ENCODE measurements at regions not wholly inside any gene's neighbourhood (a gene's known extent, or its start where the extent isn't known, plus 50 kb on each side); places are given as distances from the start of the nearest gene placed in this dataset.

DNA sequence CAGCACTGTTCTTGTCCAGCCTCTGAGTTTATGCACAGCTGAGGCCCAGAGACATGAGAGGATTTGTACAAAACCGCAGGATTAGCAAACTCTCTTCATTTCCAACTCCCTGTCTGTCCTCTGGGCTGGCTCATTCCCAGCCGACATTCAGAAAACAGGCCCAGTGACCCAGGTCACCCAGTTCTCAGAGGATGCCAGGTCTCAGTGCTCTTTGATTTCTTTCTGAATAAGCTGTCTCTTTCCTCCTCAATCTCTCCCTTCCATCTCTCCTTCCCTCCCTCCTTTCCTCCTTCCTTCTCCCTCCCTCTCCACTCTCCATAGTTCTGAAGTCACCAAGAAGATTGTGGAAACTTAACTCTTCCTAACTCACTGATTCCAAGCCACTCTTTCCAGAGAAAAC lies 372.7 kb upstream of the SULF2 start:
- H3K4me3 ChIP-seq (ENCODE audit: low read length): no peak overlapping the region
- H2AFZ ChIP-seq (ENCODE audit: low read depth, low read length): no peak overlapping the region
- no peaks in the 10 kb centered on the region for H3K79me2 ChIP-seq (ENCODE audit: low read length)
- H3K4me1 ChIP-seq (ENCODE audit: low read length): peaks cover 13% of the 10 kb centered on the region
- no peak overlapping the region for H3K4me2 ChIP-seq (ENCODE audit: low read length)
- TF ChIP-seq, protein P1, sequence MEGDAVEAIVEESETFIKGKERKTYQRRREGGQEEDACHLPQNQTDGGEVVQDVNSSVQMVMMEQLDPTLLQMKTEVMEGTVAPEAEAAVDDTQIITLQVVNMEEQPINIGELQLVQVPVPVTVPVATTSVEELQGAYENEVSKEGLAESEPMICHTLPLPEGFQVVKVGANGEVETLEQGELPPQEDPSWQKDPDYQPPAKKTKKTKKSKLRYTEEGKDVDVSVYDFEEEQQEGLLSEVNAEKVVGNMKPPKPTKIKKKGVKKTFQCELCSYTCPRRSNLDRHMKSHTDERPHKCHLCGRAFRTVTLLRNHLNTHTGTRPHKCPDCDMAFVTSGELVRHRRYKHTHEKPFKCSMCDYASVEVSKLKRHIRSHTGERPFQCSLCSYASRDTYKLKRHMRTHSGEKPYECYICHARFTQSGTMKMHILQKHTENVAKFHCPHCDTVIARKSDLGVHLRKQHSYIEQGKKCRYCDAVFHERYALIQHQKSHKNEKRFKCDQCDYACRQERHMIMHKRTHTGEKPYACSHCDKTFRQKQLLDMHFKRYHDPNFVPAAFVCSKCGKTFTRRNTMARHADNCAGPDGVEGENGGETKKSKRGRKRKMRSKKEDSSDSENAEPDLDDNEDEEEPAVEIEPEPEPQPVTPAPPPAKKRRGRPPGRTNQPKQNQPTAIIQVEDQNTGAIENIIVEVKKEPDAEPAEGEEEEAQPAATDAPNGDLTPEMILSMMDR (IDR thresholded peaks at IDR 0.05; ENCODE audit: low read depth, low read length): no peak
- H3K27me3 ChIP-seq (ENCODE audit: low read depth, low read length): peaks cover 52% of the 10 kb centered on the region
- no peak overlapping the region for H3K27ac ChIP-seq (ENCODE audit: low read length)
- peaks cover 9% of the 10 kb centered on the region for H3K9me3 ChIP-seq (ENCODE audit: insufficient read depth, low read length)
- H3K36me3 ChIP-seq (replicated peaks; ENCODE audit: low read depth, low read length): no peaks in the 10 kb centered on the region
- H3K9ac ChIP-seq (ENCODE audit: low read length): no peak overlapping the region
- no peaks in the 10 kb centered on the region for H4K20me1 ChIP-seq (ENCODE audit: insufficient read depth, low read length)

DNA sequence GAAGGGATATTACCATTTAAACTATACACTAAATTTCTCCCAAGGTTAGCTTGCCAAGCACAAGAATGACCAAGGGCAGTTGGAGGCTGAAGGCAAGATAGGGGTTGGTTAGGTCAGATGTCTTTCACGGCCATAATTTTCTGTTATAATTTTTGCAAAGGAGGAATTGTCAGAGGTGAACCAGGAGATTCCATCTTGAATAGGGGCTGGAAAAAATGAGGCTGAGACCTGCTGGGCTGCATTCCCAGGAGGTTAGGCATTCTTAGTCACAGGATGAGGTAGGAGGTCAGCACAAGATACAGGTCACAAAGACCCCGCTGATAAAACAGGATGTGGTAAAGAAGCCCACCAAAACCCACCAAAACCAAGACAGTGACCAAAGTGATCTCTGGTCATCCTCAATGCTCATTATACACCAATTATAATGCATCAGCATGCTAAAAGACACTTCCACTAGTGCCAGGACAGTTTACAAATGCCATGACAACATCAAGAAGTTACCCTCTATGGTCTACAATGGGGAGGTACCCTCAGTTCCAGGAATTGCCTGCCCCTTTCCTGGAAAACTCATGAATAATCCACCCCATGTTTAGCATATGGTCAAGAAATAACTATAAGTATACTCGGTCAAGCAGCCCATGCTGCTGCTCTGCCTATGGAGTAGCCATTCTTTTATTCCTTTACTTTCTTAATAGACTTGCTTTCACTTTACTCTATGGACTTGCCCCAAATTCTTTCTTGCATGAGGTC lies 371.8 kb upstream of the SULF2 start:
- Histone ChIP-seq H3K4me2 (ENCODE audit: low read length) (no peak overlapping the region), H3K27ac (ENCODE audit: low read length) (no peak overlapping the region), H3K27me3 (ENCODE audit: low read depth, low read length) (peaks cover 61% of the 10 kb centered on the region), H2AFZ (ENCODE audit: low read depth, low read length) (no peak overlapping the region), H4K20me1 (ENCODE audit: insufficient read depth, low read length) (no peaks in the 10 kb centered on the region), H3K79me2 (ENCODE audit: low read length) (no peaks in the 10 kb centered on the region), H3K36me3 (replicated peaks; ENCODE audit: low read depth, low read length) (no peaks in the 10 kb centered on the region), H3K4me3 (ENCODE audit: low read length) (no peak overlapping the region), H3K4me1 (ENCODE audit: low read length) (peaks cover 13% of the 10 kb centered on the region), H3K9ac (ENCODE audit: low read length) (no peak overlapping the region), H3K9me3 (ENCODE audit: insufficient read depth, low read length) (peaks cover 9% of the 10 kb centered on the region)
- TF ChIP-seq, protein P1 (IDR thresholded peaks at IDR 0.05; ENCODE audit: low read depth, low read length): no peak

DNA sequence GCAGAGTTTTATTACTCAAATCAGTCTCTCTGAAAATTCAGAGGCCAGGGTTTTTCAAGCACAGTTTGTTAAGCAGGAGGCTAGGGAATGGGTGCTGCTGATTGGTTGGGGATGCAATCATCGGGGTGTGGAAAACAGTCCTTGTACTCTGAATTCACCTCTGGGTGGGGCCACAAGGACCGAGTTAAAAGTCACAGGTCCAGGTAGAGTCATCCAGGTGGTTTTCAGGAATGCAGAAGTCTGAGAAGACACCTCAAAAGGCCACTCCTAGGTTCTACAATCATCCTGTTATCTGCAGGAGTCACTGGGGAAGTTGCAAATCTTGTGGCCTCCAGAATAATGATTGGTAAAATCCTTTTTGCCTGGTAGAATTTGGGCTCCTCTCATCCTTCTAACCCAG lies 371.2 kb upstream of the SULF2 start:
- Histone ChIP-seq H2AFZ (ENCODE audit: low read depth, low read length) (no peak overlapping the region), H3K27me3 (ENCODE audit: low read depth, low read length) (peaks cover 67% of the 10 kb centered on the region), H3K4me3 (ENCODE audit: low read length) (no peak overlapping the region), H3K27ac (ENCODE audit: low read length) (no peak overlapping the region), H3K4me1 (ENCODE audit: low read length) (peaks cover 13% of the 10 kb centered on the region), H3K79me2 (ENCODE audit: low read length) (no peaks in the 10 kb centered on the region), H3K36me3 (replicated peaks; ENCODE audit: low read depth, low read length) (no peaks in the 10 kb centered on the region), H4K20me1 (ENCODE audit: insufficient read depth, low read length) (no peaks in the 10 kb centered on the region), H3K9me3 (ENCODE audit: insufficient read depth, low read length) (peaks cover 9% of the 10 kb centered on the region), H3K4me2 (ENCODE audit: low read length) (no peak overlapping the region), H3K9ac (ENCODE audit: low read length) (no peak overlapping the region)
- TF ChIP-seq EZH2phosphoT487 (IDR thresholded peaks at IDR 0.05; ENCODE audit: low read depth): no peak
- TF ChIP-seq, protein P1 (IDR thresholded peaks at IDR 0.05; ENCODE audit: low read depth, low read length): no peak

DNA sequence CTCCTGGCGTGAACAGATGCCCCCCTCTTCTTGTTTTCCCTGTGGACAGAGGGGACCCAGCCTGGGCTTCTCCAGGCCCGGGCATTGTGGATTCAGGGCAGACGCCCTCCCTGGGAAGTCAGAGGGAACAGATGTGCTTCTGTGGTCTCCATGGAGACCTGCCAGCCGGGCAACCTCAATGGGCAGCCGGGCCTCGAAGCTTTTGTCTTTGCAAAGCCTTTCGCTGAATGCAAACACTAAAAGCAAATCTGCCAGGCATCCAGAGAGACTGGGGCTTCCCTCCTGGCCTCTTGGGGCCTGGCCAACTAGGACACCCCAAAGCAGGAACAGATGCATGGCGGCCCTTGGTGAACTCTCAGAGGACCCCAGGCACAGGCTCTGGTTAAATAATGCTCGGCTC lies 370.0 kb upstream of the SULF2 start:
- no peak overlapping the region for H3K9ac ChIP-seq (ENCODE audit: low read length)
- H3K4me2 ChIP-seq (ENCODE audit: low read length): no peak overlapping the region
- H2AFZ ChIP-seq (ENCODE audit: low read depth, low read length): no peak overlapping the region
- peaks cover 73% of the 10 kb centered on the region for H3K27me3 ChIP-seq (ENCODE audit: low read depth, low read length)
- no peaks in the 10 kb centered on the region for H3K36me3 ChIP-seq (replicated peaks; ENCODE audit: low read depth, low read length)
- H3K4me3 ChIP-seq (ENCODE audit: low read length): no peak overlapping the region
- H4K20me1 ChIP-seq (ENCODE audit: insufficient read depth, low read length): no peaks in the 10 kb centered on the region
- TF ChIP-seq, protein P1 (IDR thresholded peaks at IDR 0.05; ENCODE audit: low read depth, low read length): no peak
- TF ChIP-seq EZH2phosphoT487 (IDR thresholded peaks at IDR 0.05; ENCODE audit: low read depth): no peak
- peaks cover 9% of the 10 kb centered on the region for H3K9me3 ChIP-seq (ENCODE audit: insufficient read depth, low read length)
- H3K27ac ChIP-seq (ENCODE audit: low read length): no peak overlapping the region
- H3K79me2 ChIP-seq (ENCODE audit: low read length): no peaks in the 10 kb centered on the region
- H3K4me1 ChIP-seq (ENCODE audit: low read length): peaks cover under 1% of the 10 kb centered on the region; the same call in 1 of the 2 replicates
